Mucosa of descending colon (tissue), 3 donors: ENCODE measurements at regions not wholly inside any gene's neighbourhood (a gene's known extent, or its start where the extent isn't known, plus 50 kb on each side); places are given as distances from the start of the nearest gene placed in this dataset.
"Not testable (repeated sequence)": the region's sequence is repeated elsewhere in the genome, so short reads cannot be mapped to it uniquely, and the experiment has no call there.

Experiments used
- ATAC-seq: fragments of 200-7000 bp; cut with Tn5 transposase; one replicate; pipeline ENCODE4 v1.9.1; 2020; ENCODE audit warnings: mild to moderate bottlenecking, moderate library complexity
- DNase-seq, 3 donors: peaks; one replicate each; pipeline ENCODE4 v3.0.0-alpha.2; 2020
- H3K36me3 ChIP-seq: fragments of 200-600 bp; one replicate; pipeline ENCODE4 v1.8.0; 2021; ENCODE audit warnings: low read depth, mild to moderate bottlenecking
- H3K4me1 ChIP-seq: fragments of 200-600 bp; one replicate; pipeline ENCODE4 v1.8.0; 2021; ENCODE audit warnings: low read depth, mild to moderate bottlenecking
- H3K4me3 ChIP-seq: fragments of 200-600 bp; one replicate; pipeline ENCODE4 v1.8.0; 2021; ENCODE audit warnings: mild to moderate bottlenecking
- H3K9me3 ChIP-seq: fragments of 200-600 bp; one replicate; pipeline ENCODE4 v1.8.0; 2021; ENCODE audit warnings: mild to moderate bottlenecking
- intact Hi-C, 2 donors: fragments of 100-400 bp; cut with DNase I in 1 of 2; cut with micrococcal nuclease in 1 of 2; formaldehyde crosslinking; loops; one replicate each; pipeline versions ENCODE4 v1.11.0 to v1.11.1; 2022; cut with DNase I, micrococcal nuclease
- TF ChIP-seq, protein P1 (sequence below): fragments of 200-600 bp; IDR thresholded peaks from one replicate; pipeline ENCODE4 v1.8.0; 2022; ENCODE audit warnings: antibody characterized with exemption, mild to moderate bottlenecking
- donor health status: DM: no; HTN: no; CAD: no; lungs with moderate emphysema.
- donor health status: DM: no; HTN: no; CAD: no.
- donor health status: DM: no; HTN: yes; CAD: no.

- no peak for DNase-seq
Observed at GRCh38 chr1:194857413-194857812, 1671.0 kb upstream of the B3GALT2 start.

GRCh38 chr1:194848846-194849245, 1662.4 kb upstream of the B3GALT2 start:
- no peaks in the 10 kb centered on the region for H3K36me3 ChIP-seq
- no peaks in the 10 kb centered on the region for H3K9me3 ChIP-seq
- H3K4me1 ChIP-seq, result no peaks in the 10 kb centered on the region
- no peak for DNase-seq
- H3K4me3 ChIP-seq, result no peak overlapping the region
- ATAC-seq, result no peak
- intact Hi-C loops, result no loop called here
- TF ChIP-seq, protein P1, sequence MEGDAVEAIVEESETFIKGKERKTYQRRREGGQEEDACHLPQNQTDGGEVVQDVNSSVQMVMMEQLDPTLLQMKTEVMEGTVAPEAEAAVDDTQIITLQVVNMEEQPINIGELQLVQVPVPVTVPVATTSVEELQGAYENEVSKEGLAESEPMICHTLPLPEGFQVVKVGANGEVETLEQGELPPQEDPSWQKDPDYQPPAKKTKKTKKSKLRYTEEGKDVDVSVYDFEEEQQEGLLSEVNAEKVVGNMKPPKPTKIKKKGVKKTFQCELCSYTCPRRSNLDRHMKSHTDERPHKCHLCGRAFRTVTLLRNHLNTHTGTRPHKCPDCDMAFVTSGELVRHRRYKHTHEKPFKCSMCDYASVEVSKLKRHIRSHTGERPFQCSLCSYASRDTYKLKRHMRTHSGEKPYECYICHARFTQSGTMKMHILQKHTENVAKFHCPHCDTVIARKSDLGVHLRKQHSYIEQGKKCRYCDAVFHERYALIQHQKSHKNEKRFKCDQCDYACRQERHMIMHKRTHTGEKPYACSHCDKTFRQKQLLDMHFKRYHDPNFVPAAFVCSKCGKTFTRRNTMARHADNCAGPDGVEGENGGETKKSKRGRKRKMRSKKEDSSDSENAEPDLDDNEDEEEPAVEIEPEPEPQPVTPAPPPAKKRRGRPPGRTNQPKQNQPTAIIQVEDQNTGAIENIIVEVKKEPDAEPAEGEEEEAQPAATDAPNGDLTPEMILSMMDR, result no peak

More at GRCh38 chr1:194857413-194857812, 1671.0 kb upstream of the B3GALT2 start:
- TF ChIP-seq, protein P1, result no peak
- no peak for ATAC-seq
- Histone ChIP-seq H3K4me1 (no peaks in the 10 kb centered on the region), H3K36me3 (no peaks in the 10 kb centered on the region), H3K4me3 (no peak overlapping the region), H3K9me3 (no peaks in the 10 kb centered on the region)
- intact Hi-C loops, result no loop called here

DNA sequence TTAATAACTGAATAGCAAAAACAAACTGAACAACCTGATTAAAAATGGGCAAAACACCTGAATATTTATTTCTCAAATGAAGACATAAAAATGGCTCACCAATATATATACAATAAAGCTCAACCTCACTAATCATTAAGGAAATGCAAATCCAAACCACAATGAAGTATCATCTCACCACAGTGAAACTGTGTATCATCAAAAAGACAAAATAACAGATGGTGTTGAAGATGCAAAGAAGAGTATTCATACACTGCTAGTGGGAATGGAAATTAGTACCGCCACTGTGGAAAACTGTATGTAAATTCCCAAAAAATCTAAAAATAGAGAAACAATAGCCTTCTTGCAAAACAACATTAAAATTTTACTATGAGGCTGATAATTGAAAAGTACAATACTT, 1660.1 kb upstream of the B3GALT2 start:
- intact Hi-C loops, result no loop called here
- TF ChIP-seq, protein P1, result no peak
- Histone ChIP-seq H3K9me3 (no peaks in the 10 kb centered on the region), H3K4me3 (no peak overlapping the region), H3K4me1 (no peaks in the 10 kb centered on the region), H3K36me3 (no peaks in the 10 kb centered on the region)
- no peak for DNase-seq
- ATAC-seq, result no peak

- no peak for ATAC-seq
- H3K4me1 ChIP-seq, result no peaks in the 10 kb centered on the region
- no peaks in the 10 kb centered on the region for H3K9me3 ChIP-seq
- intact Hi-C loops, result no loop called here
- no peak for DNase-seq
- no peaks in the 10 kb centered on the region for H3K36me3 ChIP-seq
- H3K4me3 ChIP-seq, result no peak overlapping the region
- TF ChIP-seq, protein P1, result no peak
Observed at GRCh38 chr1:194843077-194843476, 1656.7 kb upstream of the B3GALT2 start.

DNA sequence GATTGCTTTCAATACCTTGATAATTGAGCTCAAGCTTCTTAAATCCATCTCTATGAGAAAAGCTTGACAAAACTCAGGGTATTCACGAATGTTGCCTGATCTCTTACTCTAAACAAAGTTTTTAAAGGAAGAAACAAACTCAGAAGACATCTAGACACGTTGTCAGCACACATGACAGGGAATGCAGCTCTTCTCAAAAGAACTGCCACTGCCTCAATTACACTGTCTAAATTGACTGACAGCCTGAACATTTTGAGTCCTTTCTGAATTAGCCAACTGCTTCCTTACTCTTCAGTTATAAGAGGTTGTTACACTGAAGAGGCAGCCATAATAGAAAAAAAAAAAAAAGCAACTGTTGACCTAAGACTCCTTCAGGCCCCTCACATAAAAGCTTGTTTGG, 1646.7 kb upstream of the B3GALT2 start:
- ATAC-seq (no peak), DNase-seq (no peak)
- intact Hi-C loops, result no loop called here
- Histone ChIP-seq H3K36me3 (no peaks in the 10 kb centered on the region), H3K4me1 (no peaks in the 10 kb centered on the region), H3K9me3 (no peaks in the 10 kb centered on the region), H3K4me3 (no peak overlapping the region)
- TF ChIP-seq, protein P1, result no peak

- H3K9me3 ChIP-seq, DNase-seq, H3K36me3 ChIP-seq, ATAC-seq, H3K4me1 ChIP-seq, H3K4me3 ChIP-seq, intact Hi-C loops: not testable (repeated sequence)
Observed at GRCh38 chr1:194831595-194831994, 1645.2 kb upstream of the B3GALT2 start.
